DOHH2 (cell line): ENCODE measurements at regions not wholly inside any gene's neighbourhood (a gene's known extent, or its start where the extent isn't known, plus 50 kb on each side); places are given as distances from the start of the nearest gene placed in this dataset.

Experiments
- EZH2phosphoT487 ChIP-seq: fragments of 200-600 bp; sonication (generic); IDR thresholded peaks from 2 replicates; pipeline ENCODE4 v1.6.1; 2017; ENCODE audit warnings: borderline replicate concordance, mild to moderate bottlenecking, antibody characterized with exemption, low read length, moderate library complexity, mixed read lengths
- TF ChIP-seq, protein P1 (sequence below): fragments of 200-600 bp; sonication (generic); IDR thresholded peaks from one replicate; pipeline ENCODE4 v1.5.1; 2014; ENCODE audit warnings: antibody characterized with exemption, mild to moderate bottlenecking, low read depth, low read length; ENCODE audit not compliant: poor library complexity, severe bottlenecking

- no peak for TF ChIP-seq EZH2phosphoT487
- TF ChIP-seq, protein P1, sequence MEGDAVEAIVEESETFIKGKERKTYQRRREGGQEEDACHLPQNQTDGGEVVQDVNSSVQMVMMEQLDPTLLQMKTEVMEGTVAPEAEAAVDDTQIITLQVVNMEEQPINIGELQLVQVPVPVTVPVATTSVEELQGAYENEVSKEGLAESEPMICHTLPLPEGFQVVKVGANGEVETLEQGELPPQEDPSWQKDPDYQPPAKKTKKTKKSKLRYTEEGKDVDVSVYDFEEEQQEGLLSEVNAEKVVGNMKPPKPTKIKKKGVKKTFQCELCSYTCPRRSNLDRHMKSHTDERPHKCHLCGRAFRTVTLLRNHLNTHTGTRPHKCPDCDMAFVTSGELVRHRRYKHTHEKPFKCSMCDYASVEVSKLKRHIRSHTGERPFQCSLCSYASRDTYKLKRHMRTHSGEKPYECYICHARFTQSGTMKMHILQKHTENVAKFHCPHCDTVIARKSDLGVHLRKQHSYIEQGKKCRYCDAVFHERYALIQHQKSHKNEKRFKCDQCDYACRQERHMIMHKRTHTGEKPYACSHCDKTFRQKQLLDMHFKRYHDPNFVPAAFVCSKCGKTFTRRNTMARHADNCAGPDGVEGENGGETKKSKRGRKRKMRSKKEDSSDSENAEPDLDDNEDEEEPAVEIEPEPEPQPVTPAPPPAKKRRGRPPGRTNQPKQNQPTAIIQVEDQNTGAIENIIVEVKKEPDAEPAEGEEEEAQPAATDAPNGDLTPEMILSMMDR: no peak
Observed at GRCh38 chr4:24214796-24215195, 324.9 kb upstream of the PPARGC1A start.
